ENCODE measurements at regions not wholly inside any gene's neighbourhood (a gene's known extent, or its start where the extent isn't known, plus 50 kb on each side); places are given as distances from the start of the nearest gene placed in this dataset.
A peak's percentile ranks its signal among the peaks of the same experiment; 100 is the strongest.
"Not testable (repeated sequence)": the region's sequence is repeated elsewhere in the genome, so short reads cannot be mapped to it uniquely, and the experiment has no call there.

- no peak for DNase-seq
Observed at GRCh38 chr2:20499387-20499786, 52.5 kb downstream of the RHOB start.

- DNase-seq: peak; percentile 36
Observed at GRCh38 chr2:20501974-20502373, 55.1 kb downstream of the RHOB start.

GRCh38 chr2:20502496-20502895 lies 55.6 kb downstream of the RHOB start:
- DNase-seq: not testable (repeated sequence)

GRCh38 chr2:20504174-20504573 lies 57.3 kb downstream of the RHOB start:
- DNase-seq: no peak

GRCh38 chr2:20506201-20506685 lies 59.4 kb downstream of the RHOB start:
- DNase-seq: peak; percentile 34

- DNase-seq: no peak
Observed at GRCh38 chr2:20507166-20507692, 60.4 kb downstream of the RHOB start.

- no peak for DNase-seq
Observed at GRCh38 chr2:20507711-20508110, 60.8 kb downstream of the RHOB start.

GRCh38 chr2:20509301-20509769 lies 62.5 kb downstream of the RHOB start:
- DNase-seq: no peak

- no peak for DNase-seq
Observed at GRCh38 chr2:20509770-20510490, 63.1 kb downstream of the RHOB start.

GRCh38 chr2:20511130-20511529 lies 64.3 kb downstream of the RHOB start:
- no peak for DNase-seq

GRCh38 chr2:20512061-20512605 lies 65.3 kb downstream of the RHOB start:
- DNase-seq: no peak

GRCh38 chr2:20513946-20514345 lies 67.1 kb downstream of the RHOB start:
- no peak for DNase-seq

- peak; percentile 97 for DNase-seq
Observed at GRCh38 chr2:20514596-20515269, 67.9 kb downstream of the RHOB start.

- DNase-seq: no peak
Observed at GRCh38 chr2:20515290-20516220, 68.7 kb downstream of the RHOB start.

- no peak for DNase-seq
Observed at GRCh38 chr2:20516291-20516645, 69.4 kb downstream of the RHOB start.

GRCh38 chr2:20516646-20517341 lies 69.9 kb downstream of the RHOB start:
- no peak for DNase-seq

GRCh38 chr2:20519309-20519708 lies 72.4 kb downstream of the RHOB start:
- DNase-seq: no peak

- no peak for DNase-seq
Observed at GRCh38 chr2:20520128-20520527, 73.3 kb downstream of the RHOB start.

- no peak for DNase-seq
Observed at GRCh38 chr2:20521193-20521592, 74.3 kb downstream of the RHOB start.

- no peak for DNase-seq
Observed at GRCh38 chr2:20521682-20522189, 74.9 kb downstream of the RHOB start.

- DNase-seq: no peak
Observed at GRCh38 chr2:20523073-20523798, 76.4 kb downstream of the RHOB start.

Data from dermis blood vessel endothelial cell (primary cell).